ENCODE measurements at regions not wholly inside any gene's neighbourhood (a gene's known extent, or its start where the extent isn't known, plus 50 kb on each side); places are given as distances from the start of the nearest gene placed in this dataset.

DNA sequence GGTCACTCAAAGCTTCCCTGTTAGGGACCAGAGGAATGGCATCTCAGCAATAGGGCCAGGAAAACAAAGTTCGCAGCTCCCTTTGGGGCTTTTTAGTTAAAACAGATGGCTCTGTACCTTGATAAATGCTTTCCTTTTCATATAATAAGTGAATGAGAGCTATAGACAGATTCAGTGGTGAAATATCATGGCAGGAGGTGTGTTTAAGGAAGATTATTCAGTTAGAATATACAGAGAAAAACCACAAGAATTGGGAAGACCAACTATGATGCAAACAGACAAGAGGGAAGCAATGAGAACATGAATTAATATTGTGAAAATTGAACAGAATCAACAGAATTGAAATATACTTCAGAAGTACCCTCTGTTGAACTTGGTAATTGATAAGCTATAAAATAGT is 379.4 kb downstream of the PLPP3 start:
- H3K9me3 Mint-ChIP-seq (ENCODE audit: unreplicated experiment), result no peaks in the 10 kb centered on the region
- H3K4me3 Mint-ChIP-seq (ENCODE audit: unreplicated experiment), result no peak overlapping the region
- TF ChIP-seq, protein P1, sequence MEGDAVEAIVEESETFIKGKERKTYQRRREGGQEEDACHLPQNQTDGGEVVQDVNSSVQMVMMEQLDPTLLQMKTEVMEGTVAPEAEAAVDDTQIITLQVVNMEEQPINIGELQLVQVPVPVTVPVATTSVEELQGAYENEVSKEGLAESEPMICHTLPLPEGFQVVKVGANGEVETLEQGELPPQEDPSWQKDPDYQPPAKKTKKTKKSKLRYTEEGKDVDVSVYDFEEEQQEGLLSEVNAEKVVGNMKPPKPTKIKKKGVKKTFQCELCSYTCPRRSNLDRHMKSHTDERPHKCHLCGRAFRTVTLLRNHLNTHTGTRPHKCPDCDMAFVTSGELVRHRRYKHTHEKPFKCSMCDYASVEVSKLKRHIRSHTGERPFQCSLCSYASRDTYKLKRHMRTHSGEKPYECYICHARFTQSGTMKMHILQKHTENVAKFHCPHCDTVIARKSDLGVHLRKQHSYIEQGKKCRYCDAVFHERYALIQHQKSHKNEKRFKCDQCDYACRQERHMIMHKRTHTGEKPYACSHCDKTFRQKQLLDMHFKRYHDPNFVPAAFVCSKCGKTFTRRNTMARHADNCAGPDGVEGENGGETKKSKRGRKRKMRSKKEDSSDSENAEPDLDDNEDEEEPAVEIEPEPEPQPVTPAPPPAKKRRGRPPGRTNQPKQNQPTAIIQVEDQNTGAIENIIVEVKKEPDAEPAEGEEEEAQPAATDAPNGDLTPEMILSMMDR (IDR thresholded peaks at IDR 0.05; ENCODE audit: partially characterized antibody, unreplicated experiment), result no peak
- no peak overlapping the region for H3K27ac Mint-ChIP-seq (ENCODE audit: unreplicated experiment)
- no peaks in the 10 kb centered on the region for H3K27me3 Mint-ChIP-seq (ENCODE audit: unreplicated experiment)
- H3K36me3 Mint-ChIP-seq (ENCODE audit: unreplicated experiment), result no peaks in the 10 kb centered on the region
- no peak for DNase-seq
- H3K4me1 Mint-ChIP-seq (ENCODE audit: low read depth, unreplicated experiment), result peaks cover 15% of the 10 kb centered on the region

DNA sequence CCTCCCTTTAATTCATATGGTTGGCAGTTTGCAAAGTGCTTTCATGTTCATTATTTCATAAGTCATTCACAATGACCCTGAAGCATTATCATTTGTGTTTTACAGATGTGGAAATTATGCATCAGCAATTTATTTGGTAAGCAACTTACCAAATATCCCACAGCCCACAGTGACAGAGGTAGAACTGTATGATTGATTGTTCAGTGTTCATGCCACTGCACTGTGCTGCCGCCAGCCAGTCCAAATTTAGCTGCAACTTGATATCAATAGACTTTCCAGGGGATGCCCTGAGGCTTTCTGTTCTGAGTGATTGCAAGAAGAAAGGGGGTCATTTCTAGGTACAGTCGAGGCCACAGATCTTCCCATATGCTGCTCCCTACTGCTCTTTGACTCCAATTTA is 380.3 kb downstream of the PLPP3 start:
- no peaks in the 10 kb centered on the region for H3K27me3 Mint-ChIP-seq (ENCODE audit: unreplicated experiment)
- no peaks in the 10 kb centered on the region for H3K9me3 Mint-ChIP-seq (ENCODE audit: unreplicated experiment)
- H3K27ac Mint-ChIP-seq (ENCODE audit: unreplicated experiment), result no peak overlapping the region
- H3K4me1 Mint-ChIP-seq (ENCODE audit: low read depth, unreplicated experiment), result peaks cover 15% of the 10 kb centered on the region
- no peak overlapping the region for H3K4me3 Mint-ChIP-seq (ENCODE audit: unreplicated experiment)
- TF ChIP-seq, protein P1 (IDR thresholded peaks at IDR 0.05; ENCODE audit: partially characterized antibody, unreplicated experiment), result no peak
- no peaks in the 10 kb centered on the region for H3K36me3 Mint-ChIP-seq (ENCODE audit: unreplicated experiment)
- no peak for DNase-seq

DNA sequence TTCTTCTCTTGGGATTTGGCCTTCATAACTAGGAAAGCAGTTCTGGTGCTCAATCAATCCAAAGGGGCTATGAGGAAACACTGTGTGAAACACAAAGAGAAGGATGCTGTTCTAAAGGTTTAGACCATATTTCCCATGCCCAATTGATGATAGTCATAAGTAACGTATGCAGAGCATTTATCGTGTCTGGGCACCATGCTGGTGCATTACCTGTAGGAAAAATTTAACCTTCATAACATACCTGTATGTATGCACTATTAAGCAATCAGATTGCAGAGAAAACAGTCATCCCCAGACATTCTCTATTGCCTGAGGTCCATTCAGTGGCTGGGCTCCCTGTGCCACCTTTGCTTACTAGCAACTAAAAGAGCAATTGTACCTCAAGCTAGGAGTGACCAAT is 381.4 kb downstream of the PLPP3 start:
- DNase-seq, result no peak
- Mint-ChIP-seq H3K27ac (ENCODE audit: unreplicated experiment) (no peak overlapping the region), H3K4me3 (ENCODE audit: unreplicated experiment) (no peak overlapping the region), H3K36me3 (ENCODE audit: unreplicated experiment) (no peaks in the 10 kb centered on the region), H3K9me3 (ENCODE audit: unreplicated experiment) (no peaks in the 10 kb centered on the region), H3K4me1 (ENCODE audit: low read depth, unreplicated experiment) (peaks cover 15% of the 10 kb centered on the region), H3K27me3 (ENCODE audit: unreplicated experiment) (no peaks in the 10 kb centered on the region)
- TF ChIP-seq, protein P1 (IDR thresholded peaks at IDR 0.05; ENCODE audit: partially characterized antibody, unreplicated experiment), result no peak

DNA sequence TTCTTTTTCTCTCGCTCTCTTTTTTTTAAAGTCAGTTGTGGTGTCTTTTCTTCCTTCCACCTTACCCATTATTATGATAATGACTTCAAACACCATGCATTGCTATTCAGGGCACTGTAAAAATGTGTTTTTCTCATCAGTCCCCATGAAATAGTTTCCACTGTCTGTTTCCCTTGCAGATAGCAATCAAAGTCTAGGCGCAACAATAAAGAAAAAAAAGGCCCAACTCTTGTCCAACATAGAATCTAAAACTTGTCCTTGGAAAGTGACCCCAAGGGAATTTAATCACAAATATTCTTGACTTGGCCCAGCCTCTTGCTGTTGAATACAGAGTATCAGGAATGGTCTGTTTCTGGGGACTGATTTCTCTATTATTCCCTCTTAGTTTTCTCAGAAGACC is 382.5 kb downstream of the PLPP3 start:
- no peak for DNase-seq
- Mint-ChIP-seq H3K27ac (ENCODE audit: unreplicated experiment) (no peak overlapping the region), H3K4me1 (ENCODE audit: low read depth, unreplicated experiment) (peaks cover 15% of the 10 kb centered on the region), H3K4me3 (ENCODE audit: unreplicated experiment) (no peak overlapping the region), H3K36me3 (ENCODE audit: unreplicated experiment) (no peaks in the 10 kb centered on the region), H3K9me3 (ENCODE audit: unreplicated experiment) (no peaks in the 10 kb centered on the region), H3K27me3 (ENCODE audit: unreplicated experiment) (no peaks in the 10 kb centered on the region)
- TF ChIP-seq, protein P1 (IDR thresholded peaks at IDR 0.05; ENCODE audit: partially characterized antibody, unreplicated experiment), result no peak

DNA sequence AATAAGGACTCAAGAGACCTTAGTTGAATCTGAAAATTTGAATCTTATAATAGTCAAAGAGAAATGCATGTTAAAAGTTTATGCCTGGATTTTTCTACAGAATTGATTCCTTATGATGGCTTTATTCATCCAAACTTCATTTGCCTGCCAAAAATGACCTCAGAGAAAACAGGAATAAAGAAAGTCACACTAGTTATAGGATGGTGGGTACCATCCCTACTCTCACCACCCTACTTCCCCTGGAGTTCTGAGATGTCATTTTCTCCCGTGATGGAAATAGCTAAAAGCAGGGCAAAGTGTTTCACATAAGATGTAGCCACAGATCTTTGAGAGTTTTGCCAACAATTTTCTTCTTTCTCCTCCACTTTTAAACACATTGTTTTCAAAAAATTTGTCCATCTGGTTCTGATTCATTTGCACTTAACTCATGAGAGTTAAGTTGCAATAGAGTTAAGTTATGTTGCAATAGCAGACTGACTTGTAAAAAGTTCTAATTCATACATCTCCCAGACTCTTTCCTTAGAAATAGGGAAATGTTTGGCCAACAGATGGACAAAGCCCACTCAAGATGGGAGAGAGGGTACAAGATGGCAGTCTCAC is 384.6 kb downstream of the PLPP3 start:
- H3K4me3 Mint-ChIP-seq (ENCODE audit: unreplicated experiment), result no peak overlapping the region
- DNase-seq, result no peak
- H3K9me3 Mint-ChIP-seq (ENCODE audit: unreplicated experiment), result no peaks in the 10 kb centered on the region
- H3K27me3 Mint-ChIP-seq (ENCODE audit: unreplicated experiment), result no peaks in the 10 kb centered on the region
- H3K4me1 Mint-ChIP-seq (ENCODE audit: low read depth, unreplicated experiment), result peaks cover 5% of the 10 kb centered on the region
- no peaks in the 10 kb centered on the region for H3K36me3 Mint-ChIP-seq (ENCODE audit: unreplicated experiment)
- H3K27ac Mint-ChIP-seq (ENCODE audit: unreplicated experiment), result no peak overlapping the region
- TF ChIP-seq, protein P1 (IDR thresholded peaks at IDR 0.05; ENCODE audit: partially characterized antibody, unreplicated experiment), result no peak

Data from glutamatergic neuron (in vitro differentiated cells).